Islet precursor cell (in vitro differentiated cells): ENCODE measurements at regions not wholly inside any gene's neighbourhood (a gene's known extent, or its start where the extent isn't known, plus 50 kb on each side); places are given as distances from the start of the nearest gene placed in this dataset.

Source experiments
- DNase-seq: peaks from one replicate; pipeline ENCODE4 v3.0.0-alpha.2; 2018

GRCh38 chr13:93146584-93147297 lies 79.9 kb upstream of the GPC6 start:
- no peak for DNase-seq

- no peak for DNase-seq
Measured at GRCh38 chr13:93147298-93147645, 79.3 kb upstream of the GPC6 start.

- DNase-seq = no peak
Measured at GRCh38 chr13:93147946-93148345, 78.7 kb upstream of the GPC6 start.

GRCh38 chr13:93151277-93151676 lies 75.3 kb upstream of the GPC6 start:
- DNase-seq = no peak

- DNase-seq = no peak
Measured at GRCh38 chr13:93158565-93158964, 68.0 kb upstream of the GPC6 start.

GRCh38 chr13:93169980-93170379 lies 56.6 kb upstream of the GPC6 start:
- DNase-seq = peak; percentile 93

GRCh38 chr13:93172109-93172508 lies 54.5 kb upstream of the GPC6 start:
- DNase-seq = no peak

- no peak for DNase-seq
Measured at GRCh38 chr13:93173654-93174053, 53.0 kb upstream of the GPC6 start.

- no peak for DNase-seq
Measured at GRCh38 chr13:93174260-93174659, 52.3 kb upstream of the GPC6 start.
